Trophoblast cell (in vitro differentiated cells and primary cell): ENCODE measurements at regions not wholly inside any gene's neighbourhood (a gene's known extent, or its start where the extent isn't known, plus 50 kb on each side); places are given as distances from the start of the nearest gene placed in this dataset.
A peak's percentile ranks its signal among the peaks of the same experiment; 100 is the strongest.

Experiments
- DNase-seq, 2 donors: peaks; one replicate each; pipeline ENCODE4 v3.0.0-alpha.2; 2016
- H2AFZ ChIP-seq: 2 replicates; pipeline ENCODE4 v1.6.1; 2013; ENCODE audit warnings: low read length, moderate library complexity, mild to moderate bottlenecking; ENCODE audit not compliant: insufficient read depth, poor library complexity
- H2AK5ac ChIP-seq: 2 replicates; pipeline ENCODE4 v1.6.1; 2013; ENCODE audit warnings: mild to moderate bottlenecking, low read length
- H2BK120ac ChIP-seq: 2 replicates; pipeline ENCODE4 v1.6.1; 2013; ENCODE audit warnings: low read length, mild to moderate bottlenecking, moderate library complexity; ENCODE audit not compliant: insufficient read depth, poor library complexity
- H2BK12ac ChIP-seq: 2 replicates; pipeline ENCODE4 v1.6.1; 2013; ENCODE audit warnings: mild to moderate bottlenecking, low read length, moderate library complexity
- H2BK5ac ChIP-seq: 2 replicates; pipeline ENCODE4 v1.6.1; 2013; ENCODE audit warnings: low read length, low read depth, moderate library complexity, mild to moderate bottlenecking; ENCODE audit not compliant: poor library complexity
- H3K14ac ChIP-seq: 2 replicates; pipeline ENCODE4 v1.6.1; 2013; ENCODE audit warnings: mild to moderate bottlenecking, low read length
- H3K18ac ChIP-seq: 2 replicates; pipeline ENCODE4 v1.6.1; 2013; ENCODE audit warnings: mild to moderate bottlenecking, low read length
- H3K23ac ChIP-seq: 2 replicates; pipeline ENCODE4 v1.6.1; 2013; ENCODE audit warnings: low read length
- H3K27ac ChIP-seq: 2 replicates; pipeline ENCODE4 v1.5.1; 2013; ENCODE audit warnings: low read depth, mild to moderate bottlenecking, inconsistent platforms, low read length, moderate library complexity
- H3K27me3 ChIP-seq: 2 replicates; pipeline ENCODE4 v1.6.1; 2013; ENCODE audit warnings: inconsistent platforms, mild to moderate bottlenecking, low read length, moderate library complexity; ENCODE audit not compliant: insufficient read depth
- H3K36me3 ChIP-seq, 2 experiments: 1 replicate in 1 of 2; 2 replicates in 1 of 2; pipeline ENCODE4 v1.6.1; 2013; ENCODE audit warnings: low read length in 2 of 2, mild to moderate bottlenecking in 2 of 2, moderate library complexity in 1 of 2; ENCODE audit not compliant: insufficient read depth in 2 of 2, control insufficient read depth in 1 of 2
- H3K4ac ChIP-seq: 2 replicates; pipeline ENCODE4 v1.6.1; 2013; ENCODE audit warnings: low read depth, mild to moderate bottlenecking, low read length, moderate library complexity
- H3K4me1 ChIP-seq, 2 experiments: 1 replicate in 1 of 2; 2 replicates in 1 of 2; pipeline ENCODE4 v1.6.1; 2013; ENCODE audit warnings: low read length in 2 of 2, mild to moderate bottlenecking in 2 of 2, moderate library complexity in 1 of 2; ENCODE audit not compliant: insufficient read depth in 2 of 2, control insufficient read depth in 1 of 2
- H3K4me2 ChIP-seq: 2 replicates; pipeline ENCODE4 v1.6.1; 2013; ENCODE audit warnings: inconsistent platforms, mild to moderate bottlenecking, low read length, moderate library complexity
- H3K4me3 ChIP-seq: 2 replicates; pipeline ENCODE4 v1.5.1; 2013; ENCODE audit warnings: mild to moderate bottlenecking, low read depth, low read length, inconsistent platforms
- H3K79me1 ChIP-seq: one replicate; pipeline ENCODE4 v1.6.1; 2013; ENCODE audit warnings: low read length
- H3K79me2 ChIP-seq: 2 replicates; pipeline ENCODE4 v1.6.1; 2013; ENCODE audit warnings: low read length, mild to moderate bottlenecking; ENCODE audit not compliant: control insufficient read depth, insufficient read depth, poor library complexity
- H3K9ac ChIP-seq: 2 replicates; pipeline ENCODE4 v1.6.1; 2013; ENCODE audit warnings: mild to moderate bottlenecking, low read length
- H3K9me3 ChIP-seq: 2 replicates; pipeline ENCODE4 v1.6.1; 2013; ENCODE audit warnings: low read depth, mild to moderate bottlenecking, control low read depth, inconsistent platforms, low read length; ENCODE audit not compliant: insufficient read depth
- H4K12ac ChIP-seq: 2 replicates; pipeline ENCODE4 v1.6.1; 2013; ENCODE audit warnings: low read depth, mild to moderate bottlenecking, low read length, moderate library complexity
- H4K8ac ChIP-seq: 2 replicates; pipeline ENCODE4 v1.6.1; 2013; ENCODE audit warnings: low read depth, mild to moderate bottlenecking, low read length, moderate library complexity
- H4K91ac ChIP-seq: one replicate; pipeline ENCODE4 v1.6.1; 2013; ENCODE audit warnings: low read depth, mild to moderate bottlenecking, low read length, moderate library complexity
- WGBS: extraction: QIAGEN DNeasy Blood & Tissue Kit; methylation state at CpG from one replicate; pipeline ENCODE4 v1.1.7; 2013; ENCODE audit warnings: missing lambda C conversion rate; ENCODE audit not compliant: insufficient read length, insufficient coverage; ENCODE audit errors: extremely low coverage; 5-methylcytosine and 5-hydroxymethylcytosine counted together

- Histone ChIP-seq H2BK5ac (no peak overlapping the region), H3K27me3 (no peaks in the 10 kb centered on the region), H3K79me1 (peaks cover 13% of the 10 kb centered on the region), H4K8ac (no peak overlapping the region), H3K23ac (no peak overlapping the region), H3K79me2 (peaks cover 1% of the 10 kb centered on the region), H2AK5ac (no peak overlapping the region), H3K4me1 (peaks cover 0 to 2% of the 10 kb centered on the region in 2 experiments), H3K14ac (no peak overlapping the region), H3K4me3 (no peak overlapping the region), H3K4me2 (no peak overlapping the region), H2BK12ac (no peak overlapping the region), H4K91ac (no peak overlapping the region), H4K12ac (no peak overlapping the region), H2BK120ac (no peak overlapping the region), H3K27ac (no peak overlapping the region), H3K36me3 (no peaks in the 10 kb centered on the region), H3K18ac (no peak overlapping the region), H2AFZ (no peak overlapping the region), H3K4ac (no peak overlapping the region), H3K9ac (no peak overlapping the region), H3K9me3 (no peaks in the 10 kb centered on the region)
- no peak for DNase-seq
- no CpG with 5 or more reads among the region's 2 CpGs for WGBS
These were observed 316.3 kb downstream of the SLC6A15 start for GRCh38 chr12:84596266-84596665.

- Histone ChIP-seq H3K23ac (no peak overlapping the region), H3K36me3 (no peaks in the 10 kb centered on the region)
These were observed 318.4 kb downstream of the SLC6A15 start for GRCh38 chr12:84594157-84594556.

GRCh38 chr12:84585776-84586395 lies 326.7 kb downstream of the SLC6A15 start:
- Histone ChIP-seq H2BK120ac (no peak overlapping the region), H2BK5ac (no peak overlapping the region)

More at GRCh38 chr12:84594157-84594556, 318.4 kb downstream of the SLC6A15 start:
- no peaks in the 10 kb centered on the region for H3K9me3 ChIP-seq
- H2AFZ ChIP-seq = no peak overlapping the region
- no peak overlapping the region for H3K4me3 ChIP-seq
- peaks cover 0 to 2% of the 10 kb centered on the region in 2 experiments for H3K4me1 ChIP-seq
- H4K12ac ChIP-seq = no peak overlapping the region
- H3K9ac ChIP-seq = no peak overlapping the region
- no peak overlapping the region for H3K4ac ChIP-seq
- DNase-seq = no peak
- peaks cover 1% of the 10 kb centered on the region for H3K79me2 ChIP-seq
- no peak overlapping the region for H2BK12ac ChIP-seq
- no peaks in the 10 kb centered on the region for H3K27me3 ChIP-seq
- H2AK5ac ChIP-seq = no peak overlapping the region
- H4K8ac ChIP-seq = no peak overlapping the region
- H2BK5ac ChIP-seq = no peak overlapping the region
- H3K27ac ChIP-seq = no peak overlapping the region
- H2BK120ac ChIP-seq = no peak overlapping the region
- no peak overlapping the region for H3K4me2 ChIP-seq
- no peak overlapping the region for H3K14ac ChIP-seq
- H4K91ac ChIP-seq = no peak overlapping the region
- no CpG with 5 or more reads among the region's 6 CpGs for WGBS
- H3K18ac ChIP-seq = no peak overlapping the region
- peaks cover 13% of the 10 kb centered on the region for H3K79me1 ChIP-seq

GRCh38 chr12:84572196-84572595 lies 340.4 kb downstream of the SLC6A15 start:
- H3K23ac ChIP-seq = no peak overlapping the region
- H3K4ac ChIP-seq = no peak overlapping the region
- no peak overlapping the region for H3K14ac ChIP-seq
- no peak overlapping the region for H3K27ac ChIP-seq
- peak overlapping the region; percentile 22 for H2BK120ac ChIP-seq
- peak overlapping the region; percentile 68 for H4K91ac ChIP-seq
- H3K9ac ChIP-seq = no peak overlapping the region
- H3K79me1 ChIP-seq = no peaks in the 10 kb centered on the region
- no peak overlapping the region for H4K8ac ChIP-seq
- no peaks in the 10 kb centered on the region for H3K9me3 ChIP-seq
- no peak overlapping the region for H3K4me2 ChIP-seq
- no peak overlapping the region for H2BK5ac ChIP-seq
- no peaks in the 10 kb centered on the region for H3K36me3 ChIP-seq
- WGBS = no CpG with 5 or more reads among the region's 3 CpGs
- peaks cover 0 to 2% of the 10 kb centered on the region in 2 experiments for H3K4me1 ChIP-seq
- peak overlapping the region; percentile 48 for H2AK5ac ChIP-seq
- H3K4me3 ChIP-seq = no peak overlapping the region
- no peak overlapping the region for H2AFZ ChIP-seq
- no peaks in the 10 kb centered on the region for H3K27me3 ChIP-seq
- peak overlapping the region; percentile 54 for H3K18ac ChIP-seq
- no peak for DNase-seq
- peak overlapping the region; percentile 20 for H2BK12ac ChIP-seq
- H4K12ac ChIP-seq = no peak overlapping the region
- H3K79me2 ChIP-seq = no peaks in the 10 kb centered on the region

More at GRCh38 chr12:84585776-84586395, 326.7 kb downstream of the SLC6A15 start:
- Histone ChIP-seq H3K79me2 (no peaks in the 10 kb centered on the region), H4K12ac (no peak overlapping the region), H2AK5ac (no peak overlapping the region), H3K14ac (no peak overlapping the region), H3K4me1 (no peaks in the 10 kb centered on the region), H2AFZ (no peak overlapping the region), H3K9me3 (no peaks in the 10 kb centered on the region), H3K27me3 (no peaks in the 10 kb centered on the region), H3K18ac (no peak overlapping the region), H2BK12ac (no peak overlapping the region), H3K79me1 (no peaks in the 10 kb centered on the region), H3K4me2 (no peak overlapping the region), H4K8ac (no peak overlapping the region), H3K4me3 (no peak overlapping the region), H3K23ac (no peak overlapping the region), H3K36me3 (no peaks in the 10 kb centered on the region), H3K27ac (no peak overlapping the region), H3K4ac (no peak overlapping the region), H3K9ac (no peak overlapping the region), H4K91ac (no peak overlapping the region)
- no peak for DNase-seq
- no CpG with 5 or more reads among the region's 5 CpGs for WGBS
